ENCODE measurements at regions not wholly inside any gene's neighbourhood (a gene's known extent, or its start where the extent isn't known, plus 50 kb on each side); places are given as distances from the start of the nearest gene placed in this dataset.

- no peak for TF ChIP-seq GATA2 (IDR thresholded peaks at IDR 0.05; ENCODE audit: low read depth, low read length)
- TF ChIP-seq GATA3 (IDR thresholded peaks at IDR 0.05; ENCODE audit: low read depth, low read length) = no peak
Measured at GRCh38 chr10:10897400-10897799, 120.3 kb upstream of the CELF2 start.

GRCh38 chr10:10901906-10902305 is 115.8 kb upstream of the CELF2 start:
- TF ChIP-seq GATA2 (IDR thresholded peaks at IDR 0.05; ENCODE audit: low read depth, low read length) = no peak
- no peak for TF ChIP-seq GATA3 (IDR thresholded peaks at IDR 0.05; ENCODE audit: low read depth, low read length)

- TF ChIP-seq GATA2 (IDR thresholded peaks at IDR 0.05; ENCODE audit: low read depth, low read length) (no peak), GATA3 (IDR thresholded peaks at IDR 0.05; ENCODE audit: low read depth, low read length) (no peak)
Measured at GRCh38 chr10:10902951-10903350, 114.7 kb upstream of the CELF2 start.

- TF ChIP-seq GATA3 (IDR thresholded peaks at IDR 0.05; ENCODE audit: low read depth, low read length) = no peak
- no peak for TF ChIP-seq GATA2 (IDR thresholded peaks at IDR 0.05; ENCODE audit: low read depth, low read length)
Measured at GRCh38 chr10:10903620-10904019, 114.1 kb upstream of the CELF2 start.

- no peak for TF ChIP-seq GATA2 (IDR thresholded peaks at IDR 0.05; ENCODE audit: low read depth, low read length)
- TF ChIP-seq GATA3 (IDR thresholded peaks at IDR 0.05; ENCODE audit: low read depth, low read length) = no peak
Measured at GRCh38 chr10:10910634-10911033, 107.0 kb upstream of the CELF2 start.

- TF ChIP-seq GATA2 (IDR thresholded peaks at IDR 0.05; ENCODE audit: low read depth, low read length) (no peak), GATA3 (IDR thresholded peaks at IDR 0.05; ENCODE audit: low read depth, low read length) (no peak)
Measured at GRCh38 chr10:10911035-10911434, 106.6 kb upstream of the CELF2 start.

- TF ChIP-seq GATA3 (IDR thresholded peaks at IDR 0.05; ENCODE audit: low read depth, low read length) (no peak), GATA2 (IDR thresholded peaks at IDR 0.05; ENCODE audit: low read depth, low read length) (no peak)
Measured at GRCh38 chr10:10911471-10911921, 106.2 kb upstream of the CELF2 start.

GRCh38 chr10:10914144-10914543 is 103.5 kb upstream of the CELF2 start:
- no peak for TF ChIP-seq GATA2 (IDR thresholded peaks at IDR 0.05; ENCODE audit: low read depth, low read length)
- TF ChIP-seq GATA3 (IDR thresholded peaks at IDR 0.05; ENCODE audit: low read depth, low read length) = no peak

GRCh38 chr10:10915215-10915614 is 102.5 kb upstream of the CELF2 start:
- no peak for TF ChIP-seq GATA2 (IDR thresholded peaks at IDR 0.05; ENCODE audit: low read depth, low read length)
- TF ChIP-seq GATA3 (IDR thresholded peaks at IDR 0.05; ENCODE audit: low read depth, low read length) = no peak

- TF ChIP-seq GATA2 (IDR thresholded peaks at IDR 0.05; ENCODE audit: low read depth, low read length) = no peak
- no peak for TF ChIP-seq GATA3 (IDR thresholded peaks at IDR 0.05; ENCODE audit: low read depth, low read length)
Measured at GRCh38 chr10:10917031-10917430, 100.6 kb upstream of the CELF2 start.

- TF ChIP-seq GATA2 (IDR thresholded peaks at IDR 0.05; ENCODE audit: low read depth, low read length) (no peak), GATA3 (IDR thresholded peaks at IDR 0.05; ENCODE audit: low read depth, low read length) (no peak)
Measured at GRCh38 chr10:10919976-10920375, 97.7 kb upstream of the CELF2 start.

GRCh38 chr10:10921826-10922461 is 95.7 kb upstream of the CELF2 start:
- no peak for TF ChIP-seq GATA2 (IDR thresholded peaks at IDR 0.05; ENCODE audit: low read depth, low read length)
- no peak for TF ChIP-seq GATA3 (IDR thresholded peaks at IDR 0.05; ENCODE audit: low read depth, low read length)

GRCh38 chr10:10923029-10923651 is 94.5 kb upstream of the CELF2 start:
- TF ChIP-seq GATA2 (IDR thresholded peaks at IDR 0.05; ENCODE audit: low read depth, low read length) = no peak
- TF ChIP-seq GATA3 (IDR thresholded peaks at IDR 0.05; ENCODE audit: low read depth, low read length) = no peak

GRCh38 chr10:10925667-10926066 is 92.0 kb upstream of the CELF2 start:
- TF ChIP-seq GATA3 (IDR thresholded peaks at IDR 0.05; ENCODE audit: low read depth, low read length) (no peak), GATA2 (IDR thresholded peaks at IDR 0.05; ENCODE audit: low read depth, low read length) (no peak)

GRCh38 chr10:10927608-10928007 is 90.1 kb upstream of the CELF2 start:
- no peak for TF ChIP-seq GATA3 (IDR thresholded peaks at IDR 0.05; ENCODE audit: low read depth, low read length)
- no peak for TF ChIP-seq GATA2 (IDR thresholded peaks at IDR 0.05; ENCODE audit: low read depth, low read length)

Data from SH-SY5Y (cell line).